NT2/D1 (cell line): ENCODE measurements at regions not wholly inside any gene's neighbourhood (a gene's known extent, or its start where the extent isn't known, plus 50 kb on each side); places are given as distances from the start of the nearest gene placed in this dataset.

ENCODE experiments used
- YY1 ChIP-seq: IDR thresholded peaks from 2 replicates; pipeline ENCODE4 v1.6.1; 2011; ENCODE audit not compliant: insufficient read length, insufficient read depth
- ZNF274 ChIP-seq: IDR thresholded peaks from 2 replicates; pipeline ENCODE4 v1.6.1; 2011; ENCODE audit warnings: mild to moderate bottlenecking, low read depth, low read length

GRCh38 chr17:31598921-31599571, 207.6 kb downstream of the RAB11FIP4 start:
- TF ChIP-seq ZNF274 (no peak), YY1 (no peak)
